ENCODE measurements at regions not wholly inside any gene's neighbourhood (a gene's known extent, or its start where the extent isn't known, plus 50 kb on each side); places are given as distances from the start of the nearest gene placed in this dataset.

DNA sequence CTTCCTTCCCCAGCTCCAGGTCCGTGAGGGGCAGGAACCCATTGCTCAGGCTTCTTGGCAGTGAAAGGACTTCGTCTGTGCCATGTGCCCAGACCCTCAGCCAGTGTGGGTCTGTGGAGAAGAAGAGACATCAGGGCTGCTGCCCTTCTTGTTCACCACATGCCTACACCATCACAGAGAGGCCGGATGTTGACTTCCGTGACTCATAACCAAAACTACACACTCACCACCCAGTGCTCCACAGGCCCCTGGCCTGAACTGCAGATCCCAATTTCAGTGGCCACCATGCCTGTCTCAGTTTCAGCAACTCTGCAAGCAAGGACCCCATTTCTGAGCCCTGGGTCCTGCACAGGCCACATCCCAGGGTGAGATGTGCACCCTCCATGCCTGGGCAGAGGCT, 332.6 kb upstream of the SALL3 start:
- Histone ChIP-seq H3K9me3 (peaks cover 0 to 16% (median 4%) of the 10 kb centered on the region in 8 donors), H3K36me3 (no peaks in the 10 kb centered on the region), H3K4me3 (no peak overlapping the region), H3K4me1 (peaks cover 0 to 12% (median 3%) of the 10 kb centered on the region in 6 donors), H3K27ac (no peak overlapping the region), H3K27me3 (replicated peaks in 1 of 7) (peaks cover 0 to 4% (median 0%) of the 10 kb centered on the region in 7 donors)
- intact Hi-C loops (cut with DNase I; ENCODE audit: low total_unique reads): no loop called here
- DNase-seq: no peak
- no peak for TF ChIP-seq POLR2AphosphoS5 (IDR thresholded peaks at IDR 0.05)
- no peak for TF ChIP-seq CTCF (IDR thresholded peaks at IDR 0.05 in 8 of 11, conservative IDR thresholded peaks at IDR 0.05 in 3 of 11)
- no peak for TF ChIP-seq POLR2A (IDR thresholded peaks at IDR 0.05)
- WGBS, 5 donors: 65 to 83% (median 74%) methylated on average over 4 of the region's 4 CpGs

DNA sequence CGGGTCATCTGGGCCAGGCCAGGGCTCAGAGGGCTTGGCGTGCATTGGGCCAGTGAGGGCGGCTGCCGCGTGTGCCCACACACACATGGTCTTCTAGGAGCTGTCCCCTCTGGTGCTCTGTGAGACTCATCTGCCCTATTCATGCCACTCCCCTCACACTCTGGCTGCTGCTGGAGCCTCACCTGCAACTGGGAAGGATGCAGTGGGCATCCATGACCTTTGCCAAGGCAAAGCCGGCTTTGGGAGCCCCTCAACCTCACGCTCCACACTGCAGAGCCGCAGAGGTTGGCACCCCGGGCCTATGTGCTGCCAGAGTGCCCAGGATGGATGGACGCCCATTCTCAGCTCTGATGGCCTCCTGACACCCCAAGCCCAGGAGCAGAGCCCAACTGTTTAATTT, 330.2 kb upstream of the SALL3 start:
- H3K27ac ChIP-seq: no peak overlapping the region
- H3K36me3 ChIP-seq: no peaks in the 10 kb centered on the region
- DNase-seq: no peak
- H3K9me3 ChIP-seq: peaks cover 0 to 27% (median 10%) of the 10 kb centered on the region in 8 donors
- no peak overlapping the region for H3K4me3 ChIP-seq
- intact Hi-C loops (cut with DNase I; ENCODE audit: low total_unique reads): no loop called here
- H3K27me3 ChIP-seq (replicated peaks in 1 of 7): peaks cover 0 to 4% (median 0%) of the 10 kb centered on the region in 7 donors
- H3K4me1 ChIP-seq: no peaks in the 10 kb centered on the region
- TF ChIP-seq CTCF (IDR thresholded peaks at IDR 0.05 in 8 of 11, conservative IDR thresholded peaks at IDR 0.05 in 3 of 11): no peak
- WGBS, 5 donors: 77 to 95% (median 85%) methylated on average over 7 to 10 of the region's 10 CpGs

DNA sequence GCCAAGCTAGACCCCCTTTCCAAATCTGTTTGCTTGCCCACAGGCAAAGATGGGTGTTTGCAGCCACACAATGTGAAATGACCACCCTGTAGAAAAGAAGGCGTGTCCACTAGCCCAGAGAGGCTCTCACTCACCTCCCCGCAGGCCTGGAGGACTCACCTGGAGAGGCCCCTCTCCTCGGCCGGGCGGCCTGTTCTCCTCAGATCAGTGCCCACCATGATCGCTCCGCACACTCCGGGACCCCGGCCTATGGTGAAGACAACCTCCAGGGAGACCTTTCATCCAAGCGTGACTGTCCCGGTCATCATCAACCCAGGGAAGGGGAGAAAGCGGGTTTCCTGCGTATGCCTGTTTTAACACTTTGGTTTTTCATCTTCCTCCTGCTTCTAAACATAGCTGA, 328.7 kb upstream of the SALL3 start:
- intact Hi-C loops (cut with DNase I; ENCODE audit: low total_unique reads): no loop called here
- Histone ChIP-seq H3K27ac (no peak overlapping the region), H3K27me3 (replicated peaks in 1 of 7) (peaks cover 0 to 4% (median 0%) of the 10 kb centered on the region in 7 donors), H3K36me3 (no peaks in the 10 kb centered on the region), H3K9me3 (peaks cover 0 to 41% (median 10%) of the 10 kb centered on the region in 8 donors), H3K4me1 (no peaks in the 10 kb centered on the region), H3K4me3 (no peak overlapping the region)
- 87 to 96% (median 93%) methylated on average over 13 of the region's 13 CpGs for WGBS, 5 donors
- no peak for TF ChIP-seq POLR2AphosphoS5 (IDR thresholded peaks at IDR 0.05)
- no peak for TF ChIP-seq CTCF (IDR thresholded peaks at IDR 0.05 in 8 of 11, conservative IDR thresholded peaks at IDR 0.05 in 3 of 11)
- no peak for TF ChIP-seq POLR2A (IDR thresholded peaks at IDR 0.05)
- DNase-seq: no peak

DNA sequence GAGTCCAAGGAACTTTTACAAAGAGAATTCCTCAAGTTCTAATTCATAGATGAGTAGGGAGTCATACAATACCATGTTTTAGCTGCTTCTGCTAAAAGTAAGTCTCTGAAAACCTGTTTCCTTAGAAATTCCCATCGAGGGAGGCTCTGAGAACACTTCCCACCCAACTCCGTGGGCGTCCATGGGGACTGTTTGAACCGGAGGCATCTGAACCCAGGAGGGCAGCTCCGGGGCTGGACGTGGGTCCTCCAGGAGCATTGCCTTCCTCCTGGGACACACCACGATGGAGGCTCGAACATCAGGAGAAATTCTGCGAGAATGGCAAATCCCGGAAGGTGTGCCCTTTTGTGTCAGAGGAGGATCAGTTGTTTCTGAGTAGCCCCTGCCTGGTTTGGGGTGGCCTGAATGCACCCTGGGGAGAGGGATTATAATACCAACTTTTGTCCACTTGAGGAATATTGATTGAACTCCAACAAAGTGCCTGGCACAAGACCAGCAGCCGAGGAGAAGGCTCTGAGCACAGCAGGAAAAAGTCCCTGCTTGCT, 327.5 kb upstream of the SALL3 start:
- no peaks in the 10 kb centered on the region for H3K4me1 ChIP-seq
- H3K27me3 ChIP-seq (replicated peaks in 1 of 7): peaks cover 0 to 4% (median 0%) of the 10 kb centered on the region in 7 donors
- H3K9me3 ChIP-seq: peaks cover 0 to 44% (median 10%) of the 10 kb centered on the region in 8 donors
- WGBS, 5 donors: 89 to 95% (median 93%) methylated on average over 11 of the region's 11 CpGs
- no peaks in the 10 kb centered on the region for H3K36me3 ChIP-seq
- intact Hi-C loops (cut with DNase I; ENCODE audit: low total_unique reads): no loop called here
- H3K4me3 ChIP-seq: no peak overlapping the region
- TF ChIP-seq POLR2AphosphoS5 (IDR thresholded peaks at IDR 0.05): no peak
- no peak for TF ChIP-seq POLR2A (IDR thresholded peaks at IDR 0.05)
- no peak overlapping the region for H3K27ac ChIP-seq
- peak; percentile 56 for DNase-seq

All from spleen (tissue), 11 donors.